Activated CD4-positive, alpha-beta T cell treated with anti-CD3 and anti-CD28 coated beads for 4 hours (primary cell): ENCODE measurements at regions not wholly inside any gene's neighbourhood (a gene's known extent, or its start where the extent isn't known, plus 50 kb on each side); places are given as distances from the start of the nearest gene placed in this dataset.
"Not testable (repeated sequence)": the region's sequence is repeated elsewhere in the genome, so short reads cannot be mapped to it uniquely, and the experiment has no call there.

Experiments used
- DNase-seq, 2 donors: peaks; one replicate each; pipeline ENCODE4 v3.0.0-alpha.2; 2020

DNA sequence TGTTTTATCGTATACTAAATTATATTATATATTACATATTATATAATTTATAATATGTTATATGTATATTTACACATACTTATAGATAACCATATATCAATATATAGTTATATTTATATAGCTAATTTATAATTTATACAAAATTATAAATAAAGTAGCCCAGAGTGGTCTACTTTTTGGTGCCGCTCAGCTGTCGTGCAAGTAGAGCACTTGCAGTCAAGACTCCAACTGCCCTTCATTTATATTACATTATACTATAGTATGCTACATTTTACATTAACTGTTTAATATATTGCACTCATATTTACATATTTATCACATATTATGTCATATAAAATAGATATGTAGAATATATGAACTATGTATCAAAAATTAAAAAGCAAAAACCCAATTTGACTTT is 1124.7 kb upstream of the MIR17HG start:
- no peak for DNase-seq

DNA sequence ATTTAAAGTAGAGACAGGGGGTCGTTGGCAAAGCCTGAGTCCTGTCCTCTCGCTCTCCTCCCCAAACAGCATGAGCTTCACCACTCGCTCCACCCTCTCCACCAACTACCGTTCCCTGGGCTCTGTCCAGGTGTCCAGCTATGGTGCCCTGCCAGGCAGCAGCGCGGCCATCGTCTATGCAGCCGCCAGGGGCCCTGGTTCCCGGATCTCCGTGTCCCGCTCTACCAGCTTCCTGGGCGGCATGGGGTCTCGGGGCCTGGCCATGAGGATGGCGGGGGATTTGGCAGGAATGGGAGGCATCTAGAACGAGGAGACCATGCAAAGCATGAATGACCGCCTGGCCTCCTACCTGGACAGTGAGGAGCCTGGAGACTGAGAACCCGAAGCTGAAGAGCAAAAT is 1117.2 kb upstream of the MIR17HG start:
- no peak for DNase-seq

DNA sequence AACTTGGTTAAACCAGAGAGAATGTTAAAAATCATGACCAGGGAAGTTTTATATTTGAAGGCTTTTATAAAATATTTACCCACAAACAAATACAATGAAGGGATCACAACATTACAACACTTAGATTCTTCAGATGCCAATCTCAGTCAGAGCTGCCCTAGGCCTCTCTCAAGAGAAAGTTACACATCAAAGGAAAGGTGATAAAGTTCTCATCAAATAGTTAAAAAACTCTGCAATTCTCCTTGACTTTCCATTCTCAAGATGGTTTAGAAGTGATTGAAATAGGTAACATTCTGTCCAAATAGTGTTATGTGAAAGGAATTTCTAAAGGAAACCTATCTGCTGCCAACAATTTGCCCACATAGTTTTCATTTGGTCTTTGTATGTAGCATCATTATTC is 1115.2 kb upstream of the MIR17HG start:
- DNase-seq = no peak

DNA sequence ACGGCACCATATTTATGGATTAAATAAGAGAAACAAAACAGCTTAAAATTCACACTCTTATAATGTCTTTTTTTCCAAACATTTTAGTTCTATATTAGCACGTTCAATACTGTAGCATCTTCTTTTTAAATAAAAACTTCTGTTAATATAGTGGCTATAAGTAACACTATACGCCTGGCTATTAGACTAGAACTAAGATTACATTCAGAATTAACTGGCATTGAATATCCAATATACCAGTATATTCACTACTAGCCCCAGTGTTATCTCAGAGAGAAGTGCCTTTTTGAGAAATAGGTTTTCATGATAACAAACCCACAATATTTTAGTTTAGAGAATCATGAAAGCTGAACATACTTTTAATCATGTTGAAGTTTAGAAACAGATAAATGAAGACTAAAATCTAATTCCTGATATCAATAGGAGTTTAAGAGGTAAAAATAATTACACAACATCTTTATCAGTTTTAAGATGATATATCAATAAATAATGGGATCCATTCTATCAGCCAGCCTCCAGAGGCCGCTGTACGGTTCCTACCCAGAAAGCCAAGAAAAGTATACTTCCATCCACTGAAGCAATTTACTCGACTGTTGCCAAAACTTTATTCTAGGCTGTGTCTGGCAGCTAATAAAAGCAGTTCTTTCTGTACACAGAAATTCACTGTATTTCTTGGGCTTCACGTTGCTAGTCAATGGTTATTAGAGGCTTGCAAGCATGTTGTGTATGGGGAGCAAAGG is 1113.4 kb upstream of the MIR17HG start:
- no peak for DNase-seq

DNA sequence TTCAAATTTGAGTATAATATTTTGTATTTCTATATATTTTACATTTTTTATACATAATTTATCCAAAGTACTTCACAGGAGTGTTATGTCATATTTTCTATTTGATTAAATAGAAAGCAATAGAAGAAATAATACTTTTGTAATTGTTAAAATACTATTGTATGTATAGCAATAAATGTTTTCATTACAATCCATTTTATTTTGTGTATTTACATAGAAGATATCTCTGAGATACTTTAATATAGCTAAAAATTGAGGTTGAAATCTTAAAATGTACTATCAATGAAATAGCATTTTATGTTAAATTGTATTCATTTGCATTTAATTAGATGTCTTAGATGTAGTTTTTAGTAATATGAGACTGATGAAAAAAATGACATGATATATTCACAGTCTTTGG is 1109.6 kb upstream of the MIR17HG start:
- DNase-seq = no peak

DNA sequence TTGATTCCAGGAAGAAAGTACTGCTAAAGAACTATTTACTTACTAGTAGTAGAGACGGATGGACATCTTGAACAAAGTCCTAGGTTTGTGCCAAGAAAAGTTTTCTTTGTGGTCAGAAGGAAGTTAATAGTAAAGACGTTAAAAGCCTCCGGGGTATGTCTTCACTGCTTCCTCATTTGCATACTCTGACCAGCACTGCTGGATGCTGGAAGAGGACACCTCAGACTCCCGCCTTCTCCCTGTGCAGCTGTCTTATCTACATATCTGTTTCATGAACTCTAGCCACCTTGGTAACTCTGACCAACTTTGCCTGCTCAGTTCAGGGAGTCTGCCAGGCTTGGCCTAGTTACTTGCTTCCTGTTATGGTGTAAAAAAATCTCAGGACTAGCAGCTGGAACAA is 1109.1 kb upstream of the MIR17HG start:
- DNase-seq = no peak

DNA sequence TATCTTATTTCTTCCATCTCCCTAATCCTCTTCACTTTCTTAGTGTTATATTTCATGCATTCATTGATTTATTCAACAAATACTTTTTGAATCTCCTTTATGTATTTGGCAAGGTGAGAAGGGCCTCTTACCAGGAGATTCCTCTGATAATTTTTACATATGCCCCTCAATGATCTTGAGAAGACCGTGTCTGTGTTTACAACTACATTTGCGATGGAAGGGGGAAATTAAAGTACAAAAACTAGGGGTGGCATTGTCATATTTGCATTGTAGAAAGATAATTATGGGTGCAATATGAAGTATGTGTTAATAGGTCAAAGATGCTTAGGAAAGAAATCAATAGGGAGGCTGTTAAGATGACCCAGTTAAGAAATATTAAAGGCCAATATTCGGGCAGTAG is 1108.4 kb upstream of the MIR17HG start:
- DNase-seq = no peak

DNA sequence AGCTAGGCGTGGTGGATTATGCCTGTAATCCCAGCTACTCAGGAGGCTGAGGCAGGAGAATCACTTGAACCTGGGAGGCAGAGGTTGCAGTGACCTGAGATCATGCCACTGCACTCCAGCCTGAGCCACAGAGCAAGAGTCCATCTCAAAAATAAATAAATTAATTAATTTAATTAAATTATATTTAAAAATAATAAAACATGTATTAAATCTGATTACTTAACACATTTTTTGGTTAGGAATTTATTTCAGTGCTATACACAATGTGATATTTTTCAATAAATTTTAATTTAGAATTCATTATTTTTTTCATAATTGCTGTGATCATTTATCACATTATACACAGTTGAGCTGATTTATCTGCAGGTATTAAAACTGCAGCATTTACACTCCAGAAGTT is 1101.5 kb upstream of the MIR17HG start:
- DNase-seq = no peak

DNA sequence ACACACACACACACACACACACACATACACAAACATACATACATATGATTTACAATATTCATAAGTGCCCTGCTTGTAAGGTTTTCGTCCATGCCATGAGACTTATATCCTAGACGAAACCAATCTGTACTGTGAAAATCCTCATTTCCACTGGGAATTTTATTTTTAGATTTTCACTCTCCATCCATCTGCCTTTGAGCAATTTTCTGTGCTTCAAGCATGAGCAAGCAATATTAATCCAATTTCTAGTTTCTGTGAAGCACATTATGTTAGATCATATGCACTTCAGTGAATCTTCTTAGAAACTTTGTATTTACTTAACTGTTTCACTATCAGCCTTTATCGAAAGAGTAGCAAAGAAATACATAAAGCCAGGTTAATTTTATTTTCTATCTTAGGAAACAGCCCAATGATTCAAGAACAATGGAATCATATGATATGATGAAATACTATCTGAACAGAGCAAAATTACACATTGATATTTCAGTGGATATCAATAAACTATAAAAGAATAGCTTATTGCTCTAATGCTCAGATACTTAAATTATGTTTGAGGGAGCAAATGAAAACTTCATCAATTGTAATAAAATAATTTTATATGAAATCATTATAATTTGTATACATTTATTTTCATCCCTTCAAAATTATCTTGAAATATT is 1100.7 kb upstream of the MIR17HG start:
- DNase-seq = no peak

DNA sequence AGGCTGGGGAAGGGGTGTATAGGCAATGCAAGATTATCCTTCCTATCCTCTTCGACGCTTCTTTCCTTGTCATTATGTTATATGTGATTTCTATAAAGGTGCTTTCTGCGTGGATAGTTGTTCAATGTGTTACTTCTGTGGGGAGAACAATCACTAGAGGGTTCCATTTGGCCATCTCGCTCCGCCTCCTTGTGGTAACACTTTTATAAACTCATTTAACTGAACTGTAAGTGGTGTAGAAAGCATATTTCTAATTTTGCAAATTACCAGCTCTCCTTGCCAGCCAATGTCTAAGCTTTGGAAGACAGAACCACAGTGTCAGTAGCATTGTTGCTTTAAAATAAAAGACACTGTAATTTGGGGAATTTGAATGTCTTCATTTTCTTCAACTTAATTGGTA is 1093.7 kb upstream of the MIR17HG start:
- no peak for DNase-seq

DNA sequence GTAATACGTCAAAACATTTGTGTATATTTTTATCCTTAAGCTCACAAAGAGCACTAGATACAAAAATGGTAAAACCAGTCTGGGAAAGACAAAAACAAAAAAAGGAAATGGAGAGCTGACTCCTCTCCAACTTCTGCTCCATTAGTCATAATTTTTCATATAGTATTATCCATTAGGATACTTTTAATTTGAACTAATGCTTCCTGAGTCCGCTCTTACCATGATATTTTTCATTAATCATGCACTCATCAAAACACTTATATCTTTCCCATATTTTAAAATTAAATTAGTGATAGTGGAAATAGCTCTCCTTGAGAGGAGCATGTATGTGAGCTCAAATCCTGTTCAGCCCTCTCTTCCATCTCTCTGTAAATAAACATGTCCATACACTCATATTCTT is 1093.0 kb upstream of the MIR17HG start:
- DNase-seq = no peak

DNA sequence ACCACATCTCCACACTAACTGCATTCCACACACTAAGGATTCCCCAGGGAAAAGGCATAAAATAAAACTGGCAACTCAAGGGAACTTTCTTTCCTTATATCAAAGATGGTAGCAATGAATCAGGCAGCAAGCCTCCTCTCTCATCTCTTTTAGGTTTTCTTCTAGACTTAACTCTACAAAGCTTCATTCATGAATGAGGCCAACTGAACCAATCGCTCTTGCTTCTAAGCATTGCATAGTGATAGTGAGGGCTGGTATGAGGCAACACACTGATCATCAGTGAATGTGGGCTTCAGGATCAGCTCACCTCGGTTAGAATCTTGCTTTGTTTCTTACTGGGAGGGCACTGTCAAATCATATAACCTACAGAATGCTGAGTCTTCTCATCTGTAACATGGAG is 1090.7 kb upstream of the MIR17HG start:
- no peak for DNase-seq

DNA sequence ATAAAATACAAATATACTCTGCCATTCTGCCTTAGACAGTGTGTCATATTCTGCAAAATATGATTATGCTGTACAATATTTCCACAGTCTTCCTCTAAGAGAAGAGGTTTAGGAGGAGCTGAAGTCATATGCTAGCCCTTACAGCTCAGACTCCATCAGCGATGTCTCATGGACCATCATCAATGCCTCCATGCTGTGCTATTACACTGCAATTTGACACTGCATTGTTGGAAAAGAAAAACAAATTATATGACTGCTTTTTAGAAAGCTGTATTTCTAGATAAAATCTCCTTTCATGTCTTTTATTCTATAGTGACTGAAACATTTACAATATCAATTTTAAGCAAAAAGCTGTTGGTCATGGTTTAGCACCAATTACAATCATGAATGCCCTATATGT is 1089.4 kb upstream of the MIR17HG start:
- DNase-seq = no peak

DNA sequence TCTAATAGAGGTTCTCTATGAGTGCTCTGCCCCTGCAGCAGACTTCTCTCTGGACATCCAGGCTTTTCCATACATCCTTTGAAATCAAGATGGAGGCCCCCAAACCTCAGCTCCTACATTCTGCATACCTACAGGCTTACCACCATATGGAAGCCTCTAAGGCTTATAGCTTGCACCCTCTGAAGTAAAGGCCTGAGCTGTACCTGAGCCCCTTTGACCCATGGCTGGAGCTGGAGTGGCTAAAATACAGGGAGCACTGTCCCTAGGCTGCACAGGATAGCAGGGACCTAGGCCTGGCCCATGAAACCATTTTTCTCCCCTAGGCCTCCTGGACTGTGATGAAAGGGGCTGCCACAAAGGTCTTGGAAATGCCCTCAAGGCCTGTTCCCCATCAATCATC is 1086.1 kb upstream of the MIR17HG start:
- no peak for DNase-seq

DNA sequence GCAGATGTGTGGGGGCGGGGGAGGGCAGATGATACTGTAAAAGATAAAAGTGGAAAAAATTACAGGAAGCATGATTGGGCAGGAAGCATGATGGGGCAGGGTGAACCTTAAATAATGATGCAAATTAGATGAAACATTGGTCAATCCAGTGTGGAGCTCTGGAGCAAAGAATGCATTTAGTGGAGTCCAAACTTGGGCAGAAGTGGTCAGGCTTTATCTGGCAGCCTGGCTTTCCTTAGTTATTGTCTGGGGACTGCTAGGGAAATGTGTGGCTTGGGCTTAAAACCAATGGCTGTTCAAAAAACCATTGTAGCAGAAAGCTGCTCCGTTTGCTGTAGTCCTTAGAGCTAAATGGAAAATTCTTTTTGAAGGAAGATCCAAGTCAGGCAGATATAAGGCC is 1077.3 kb upstream of the MIR17HG start:
- DNase-seq = no peak

DNA sequence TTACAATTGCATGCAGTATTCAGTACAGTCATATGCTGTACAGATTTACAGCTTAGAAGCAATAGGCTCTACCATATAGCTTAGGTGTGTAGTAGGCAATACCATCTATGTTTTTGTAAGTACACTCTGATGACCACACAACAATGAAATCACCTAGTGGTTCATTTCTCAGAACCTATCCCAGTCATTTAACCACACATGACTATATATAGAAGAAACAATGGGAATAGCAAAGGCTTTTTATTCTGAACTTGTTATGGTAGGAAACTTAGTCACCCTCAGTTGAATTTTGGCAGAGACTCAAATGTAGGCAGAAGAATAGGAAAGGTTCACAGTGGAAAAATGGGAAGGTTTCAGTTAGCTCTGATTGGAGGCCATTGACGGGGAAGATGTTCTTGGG is 1075.1 kb upstream of the MIR17HG start:
- DNase-seq = no peak

DNA sequence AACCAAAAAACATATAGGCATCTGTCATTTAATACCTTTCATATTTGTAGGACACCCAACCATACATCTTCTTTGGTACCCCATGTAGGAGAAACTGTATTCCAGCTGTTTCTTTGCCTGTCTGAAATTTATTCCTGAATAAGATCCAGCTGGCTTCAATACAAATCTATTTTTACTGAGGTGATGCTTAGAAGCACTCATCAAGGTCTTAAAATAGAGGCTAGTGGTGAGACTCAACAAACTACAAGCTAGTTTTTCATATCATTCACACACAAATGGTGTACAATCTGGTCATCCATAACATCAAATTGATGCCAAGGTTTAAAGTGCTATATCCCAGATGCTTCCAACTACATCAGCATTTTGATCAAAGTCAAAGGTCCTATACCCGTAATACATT is 1071.3 kb upstream of the MIR17HG start:
- no peak for DNase-seq

DNA sequence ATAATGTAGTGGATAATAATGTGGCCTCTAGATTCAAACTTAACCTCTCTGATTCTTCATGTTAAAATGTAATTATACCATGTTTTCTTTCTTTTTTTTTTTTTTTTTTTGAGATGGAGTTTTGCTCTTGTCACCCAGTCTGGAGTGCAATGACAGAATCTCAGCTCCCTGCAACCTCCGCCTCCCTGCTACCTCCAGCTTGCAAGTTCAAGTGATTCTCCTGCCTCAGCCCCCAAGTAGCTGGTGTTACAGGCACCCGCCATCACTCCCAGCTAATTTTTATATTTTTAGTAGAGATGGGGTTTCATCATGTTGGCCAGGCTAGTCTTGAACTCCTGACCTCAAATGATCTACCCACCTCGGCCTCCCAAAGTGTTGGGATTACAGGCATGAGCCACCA is 1069.3 kb upstream of the MIR17HG start:
- DNase-seq = not testable (repeated sequence)

DNA sequence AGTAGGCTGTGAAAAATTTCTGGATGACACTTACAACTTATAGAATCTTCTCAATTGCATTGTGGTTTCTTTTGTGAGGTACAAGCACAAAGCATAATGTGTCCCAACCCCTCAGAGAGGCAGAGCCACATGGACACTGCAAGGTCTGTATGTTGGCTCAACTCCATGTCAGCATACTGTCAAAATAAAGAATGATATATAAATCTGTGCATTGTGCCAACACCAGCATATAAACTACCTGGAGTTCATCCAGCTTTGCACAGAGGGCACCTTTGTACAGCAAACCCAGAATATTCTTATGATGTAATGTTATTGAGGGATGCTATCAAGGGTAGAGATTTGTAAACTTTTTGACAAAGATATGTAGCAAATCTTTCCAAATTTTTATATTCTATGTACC is 1065.8 kb upstream of the MIR17HG start:
- no peak for DNase-seq

DNA sequence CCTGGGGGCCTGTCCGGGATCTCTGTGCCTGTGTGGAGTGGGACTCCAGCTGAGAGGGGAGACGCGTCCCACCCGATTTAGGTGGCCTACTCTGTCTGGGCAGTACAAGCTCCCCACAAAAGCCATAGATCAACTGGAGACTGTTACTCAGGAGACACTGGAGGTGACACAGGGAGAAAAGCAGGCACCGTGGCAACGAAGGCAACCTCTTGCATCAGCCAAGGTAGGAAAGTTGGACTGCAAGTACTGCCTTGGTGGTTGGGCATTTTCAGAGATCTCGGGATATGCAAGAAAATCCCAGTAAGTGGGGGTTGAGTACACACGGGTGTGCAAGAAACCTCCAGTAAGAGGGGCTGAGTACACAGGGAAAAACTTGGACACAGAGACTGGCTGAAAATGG is 1060.0 kb upstream of the MIR17HG start:
- no peak for DNase-seq

DNA sequence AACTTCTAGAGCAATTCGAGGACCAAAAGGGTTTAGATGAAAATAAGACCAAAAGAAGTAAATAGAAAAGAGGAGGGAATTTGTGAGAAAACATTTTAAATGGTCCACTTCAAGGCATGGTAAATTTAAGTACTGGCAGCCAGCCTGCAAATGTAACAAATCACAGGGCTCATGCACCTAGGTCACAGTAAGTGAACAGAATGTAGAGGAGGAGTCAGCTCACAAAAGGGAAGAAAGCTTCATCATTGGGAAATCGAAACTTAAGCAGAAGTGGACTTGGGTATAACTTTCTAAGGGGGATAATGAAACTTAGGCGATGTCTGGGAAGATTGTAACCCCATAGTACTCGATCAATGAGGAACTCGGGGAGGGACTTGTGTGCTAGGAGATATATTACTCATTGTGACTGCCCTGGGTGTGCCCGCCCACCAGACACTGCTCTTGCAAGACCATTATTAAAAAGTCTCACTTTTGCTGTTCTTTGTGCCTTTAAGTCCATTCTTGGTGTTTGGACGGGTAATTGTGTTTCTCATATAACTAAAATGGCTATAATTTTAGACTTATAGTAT is 1053.6 kb upstream of the MIR17HG start:
- DNase-seq = no peak

DNA sequence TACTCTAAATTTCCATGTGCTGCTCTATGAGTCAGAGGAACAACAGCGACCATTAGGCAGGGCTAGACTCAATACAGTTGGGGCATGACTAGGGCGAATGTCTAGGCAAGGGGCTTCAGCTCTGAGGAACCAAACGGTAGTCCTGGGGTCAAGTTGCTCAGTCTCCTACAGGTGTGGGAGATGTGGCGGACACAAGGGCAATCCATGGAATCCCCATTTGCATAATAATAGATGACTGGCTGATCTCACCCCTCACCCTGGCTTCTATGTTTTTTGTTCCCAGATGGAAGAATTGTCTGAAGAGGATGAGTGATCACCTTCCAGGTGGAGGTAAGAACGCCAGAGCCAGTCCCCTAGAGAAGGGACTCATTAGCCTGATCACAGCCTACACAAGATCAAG is 1048.2 kb upstream of the MIR17HG start:
- no peak for DNase-seq

DNA sequence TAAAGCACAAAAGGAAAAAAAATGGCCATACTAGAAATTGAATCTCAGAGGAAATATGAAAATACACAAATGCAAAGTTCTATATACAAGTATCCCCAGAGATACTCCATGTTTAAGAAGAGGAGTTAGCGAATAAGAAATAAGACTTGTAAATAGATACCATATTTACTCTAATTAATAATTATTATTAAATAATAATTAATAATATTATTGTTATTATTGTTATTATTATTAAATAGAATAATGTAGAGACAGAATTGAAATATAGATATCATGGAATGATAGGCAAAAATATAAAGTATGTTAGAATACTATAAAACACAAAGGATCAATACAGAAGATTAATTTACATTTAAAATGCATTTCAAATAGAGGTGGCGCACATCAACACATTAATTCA is 1047.5 kb upstream of the MIR17HG start:
- no peak for DNase-seq

DNA sequence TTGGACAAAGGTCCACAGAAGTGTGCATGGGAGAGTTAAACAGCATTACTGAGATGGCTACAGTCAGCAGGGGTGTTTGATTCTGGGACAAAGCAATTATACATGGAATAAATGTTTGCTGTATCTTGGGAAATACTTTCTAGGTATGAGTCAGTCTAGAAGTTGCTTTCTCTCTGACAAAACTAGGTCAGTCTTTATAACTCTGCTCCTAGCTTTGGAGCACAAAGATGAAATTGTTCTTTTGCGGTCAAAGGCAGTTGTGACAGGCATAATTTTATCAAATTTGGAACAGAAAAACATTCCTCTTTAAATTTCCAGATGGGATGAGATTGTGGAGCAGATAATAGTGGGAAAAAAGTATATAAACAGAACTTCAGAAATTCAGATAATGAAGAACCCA is 1045.4 kb upstream of the MIR17HG start:
- DNase-seq = no peak

DNA sequence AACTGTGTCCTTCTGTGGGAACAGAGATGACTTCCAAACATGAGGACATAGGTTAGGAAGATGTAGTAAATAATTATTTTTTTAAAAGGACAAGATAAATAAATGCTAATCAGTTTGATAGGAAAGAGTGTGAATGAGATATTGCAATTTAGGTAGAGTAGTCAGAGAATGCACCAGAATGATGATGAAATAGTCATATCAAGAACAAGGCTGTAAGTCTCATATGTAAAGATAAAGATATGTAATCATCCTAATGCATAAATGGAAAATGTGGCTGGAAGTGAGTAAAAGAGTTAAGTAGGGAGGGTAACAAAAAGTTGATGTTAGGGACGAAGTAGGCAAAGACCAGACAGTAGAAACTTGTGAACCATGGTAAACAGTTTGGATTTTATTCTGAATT is 1041.7 kb upstream of the MIR17HG start:
- DNase-seq = no peak
